IMR-90 (cell line): ENCODE measurements at regions not wholly inside any gene's neighbourhood (a gene's known extent, or its start where the extent isn't known, plus 50 kb on each side); places are given as distances from the start of the nearest gene placed in this dataset.

Experiments used
- BHLHE40 ChIP-seq: fragments of 150-350 bp; IDR thresholded peaks from 2 replicates; pipeline ENCODE4 v1.6.1; 2016; ENCODE audit warnings: mild to moderate bottlenecking, low read depth, low read length
- MAFK ChIP-seq: IDR thresholded peaks from 2 replicates; pipeline ENCODE4 v1.6.1; 2012; ENCODE audit warnings: low read depth, low read length, improper control_type of control experiment
- MXI1 ChIP-seq: IDR thresholded peaks from 2 replicates; pipeline ENCODE4 v1.6.1; 2012; ENCODE audit warnings: low read depth, mild to moderate bottlenecking, low read length, moderate library complexity, borderline replicate concordance
- POLR2A ChIP-seq: IDR thresholded peaks from 2 replicates; pipeline ENCODE4 v1.6.1; 2012; ENCODE audit warnings: mild to moderate bottlenecking, low read depth, low read length
- RAD21 ChIP-seq: IDR thresholded peaks from 2 replicates; pipeline ENCODE4 v1.6.1; 2012; ENCODE audit warnings: low read length, improper control_type of control experiment
- TF ChIP-seq, protein P1 (sequence below): conservative IDR thresholded peaks from 2 replicates; pipeline ENCODE4 v1.5.1; 2012; ENCODE audit warnings: mild to moderate bottlenecking, low read depth, low read length, improper control_type of control experiment
- TF ChIP-seq, protein P2 (sequence below): fragments of 150-350 bp; IDR thresholded peaks from 2 replicates; pipeline ENCODE4 v1.6.1; 2017; ENCODE audit warnings: mild to moderate bottlenecking, antibody characterized with exemption, low read length, low read depth

DNA sequence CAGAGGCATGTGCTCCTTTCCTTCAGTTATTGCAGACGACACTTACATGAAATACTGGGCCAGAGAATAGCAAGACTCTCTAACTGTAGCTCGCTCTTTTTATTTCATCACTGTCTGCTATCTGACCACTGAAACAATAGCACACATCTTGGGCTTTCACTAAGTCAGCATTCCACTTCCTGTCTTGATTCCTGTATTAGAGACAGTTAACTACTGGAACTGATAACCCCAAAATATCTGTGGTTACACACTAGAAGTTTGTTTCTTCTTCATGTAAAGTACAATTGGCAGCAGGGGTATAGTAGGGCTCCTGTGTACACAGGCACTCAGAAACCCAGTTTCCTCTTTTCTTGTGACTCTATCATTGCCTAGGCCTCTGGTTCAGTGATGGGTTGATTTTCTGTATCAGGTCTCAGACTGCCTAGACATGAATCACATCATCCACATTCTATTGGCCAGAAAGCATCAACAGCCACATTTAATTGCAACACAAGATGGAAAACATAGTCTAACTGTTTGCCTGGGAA is 230.2 kb upstream of the CD96 start:
- TF ChIP-seq, protein P1, sequence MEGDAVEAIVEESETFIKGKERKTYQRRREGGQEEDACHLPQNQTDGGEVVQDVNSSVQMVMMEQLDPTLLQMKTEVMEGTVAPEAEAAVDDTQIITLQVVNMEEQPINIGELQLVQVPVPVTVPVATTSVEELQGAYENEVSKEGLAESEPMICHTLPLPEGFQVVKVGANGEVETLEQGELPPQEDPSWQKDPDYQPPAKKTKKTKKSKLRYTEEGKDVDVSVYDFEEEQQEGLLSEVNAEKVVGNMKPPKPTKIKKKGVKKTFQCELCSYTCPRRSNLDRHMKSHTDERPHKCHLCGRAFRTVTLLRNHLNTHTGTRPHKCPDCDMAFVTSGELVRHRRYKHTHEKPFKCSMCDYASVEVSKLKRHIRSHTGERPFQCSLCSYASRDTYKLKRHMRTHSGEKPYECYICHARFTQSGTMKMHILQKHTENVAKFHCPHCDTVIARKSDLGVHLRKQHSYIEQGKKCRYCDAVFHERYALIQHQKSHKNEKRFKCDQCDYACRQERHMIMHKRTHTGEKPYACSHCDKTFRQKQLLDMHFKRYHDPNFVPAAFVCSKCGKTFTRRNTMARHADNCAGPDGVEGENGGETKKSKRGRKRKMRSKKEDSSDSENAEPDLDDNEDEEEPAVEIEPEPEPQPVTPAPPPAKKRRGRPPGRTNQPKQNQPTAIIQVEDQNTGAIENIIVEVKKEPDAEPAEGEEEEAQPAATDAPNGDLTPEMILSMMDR, result no peak
- TF ChIP-seq RAD21 (no peak), MAFK (no peak), MXI1 (no peak), POLR2A (no peak), BHLHE40 (no peak)
- TF ChIP-seq, protein P2, sequence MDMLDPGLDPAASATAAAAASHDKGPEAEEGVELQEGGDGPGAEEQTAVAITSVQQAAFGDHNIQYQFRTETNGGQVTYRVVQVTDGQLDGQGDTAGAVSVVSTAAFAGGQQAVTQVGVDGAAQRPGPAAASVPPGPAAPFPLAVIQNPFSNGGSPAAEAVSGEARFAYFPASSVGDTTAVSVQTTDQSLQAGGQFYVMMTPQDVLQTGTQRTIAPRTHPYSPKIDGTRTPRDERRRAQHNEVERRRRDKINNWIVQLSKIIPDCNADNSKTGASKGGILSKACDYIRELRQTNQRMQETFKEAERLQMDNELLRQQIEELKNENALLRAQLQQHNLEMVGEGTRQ, result no peak
